Activated CD4-positive, CD25-positive, alpha-beta regulatory T cell treated with anti-CD3 and anti-CD28 coated beads, Interleukin-2, amount 50 U/mL, for 72 hours (primary cell): ENCODE measurements at regions not wholly inside any gene's neighbourhood (a gene's known extent, or its start where the extent isn't known, plus 50 kb on each side); places are given as distances from the start of the nearest gene placed in this dataset.
"Not testable (repeated sequence)": the region's sequence is repeated elsewhere in the genome, so short reads cannot be mapped to it uniquely, and the experiment has no call there.

Source experiments
- DNase-seq: peaks from one replicate; pipeline ENCODE4 v3.0.0; 2021

- DNase-seq, result no peak
These were observed 547.1 kb downstream of the RAB38 start for GRCh38 chr11:87628026-87628580.

DNA sequence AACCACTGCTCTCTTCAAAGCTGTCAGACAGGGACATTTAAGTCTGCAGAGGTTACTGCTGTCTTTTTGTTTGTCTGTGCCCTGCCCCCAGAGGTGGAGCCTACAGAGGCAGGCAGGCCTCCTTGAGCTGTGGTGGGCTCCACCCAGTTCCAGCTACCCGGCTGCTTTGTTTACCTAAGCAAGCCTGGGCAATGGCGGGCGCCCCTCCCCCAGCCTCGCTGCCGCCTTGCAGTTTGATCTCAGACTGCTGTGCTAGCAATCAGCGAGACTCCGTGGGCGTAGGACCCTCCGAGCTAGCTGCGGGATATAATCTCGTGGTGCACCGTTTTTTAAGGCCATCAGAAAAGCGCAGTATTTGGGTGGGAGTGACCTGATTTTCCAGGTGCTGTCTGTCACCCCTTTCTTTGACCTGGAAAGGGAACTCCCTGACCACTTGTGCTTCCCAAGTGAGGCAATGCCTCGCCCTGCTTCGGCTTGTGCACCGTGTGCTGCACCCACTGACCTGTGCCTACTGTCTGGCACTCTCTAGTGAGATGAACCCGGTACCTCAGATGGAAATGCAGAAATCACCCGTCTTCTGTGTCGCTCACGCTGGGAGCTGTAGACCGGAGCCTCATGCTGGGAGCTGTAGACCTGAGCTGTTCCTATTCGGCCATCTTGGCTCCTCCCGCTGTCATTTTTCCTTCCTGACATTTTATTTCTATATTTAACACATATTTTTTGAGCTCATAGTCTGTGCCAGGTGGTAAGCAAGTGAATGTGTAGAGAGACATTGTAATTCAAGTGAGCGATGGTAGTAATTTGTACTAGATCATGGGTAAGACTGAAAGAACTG lies 551.5 kb downstream of the RAB38 start:
- not testable (repeated sequence) for DNase-seq

DNA sequence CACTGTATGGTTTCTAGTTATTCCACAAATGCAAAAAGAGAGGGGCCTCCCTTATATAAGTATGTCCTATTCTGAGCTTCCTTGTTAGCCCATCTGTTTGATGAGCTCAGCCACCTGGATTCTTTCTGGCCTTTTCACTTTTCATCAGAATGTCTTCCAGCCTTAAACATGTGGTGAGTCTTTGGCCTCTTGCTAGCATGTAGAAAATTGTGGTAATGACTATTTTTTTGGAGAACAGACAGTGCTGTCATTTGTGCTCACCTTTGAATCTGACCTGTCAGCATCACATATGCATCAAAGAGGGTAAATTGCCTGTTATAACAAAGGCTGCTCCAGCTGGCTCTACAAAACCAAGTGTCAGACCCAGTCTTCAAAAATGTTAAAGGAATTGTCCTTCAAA lies 558.7 kb downstream of the RAB38 start:
- no peak for DNase-seq

- no peak for DNase-seq
These were observed 566.6 kb downstream of the TMEM135 start for GRCh38 chr11:87604350-87604749.

DNA sequence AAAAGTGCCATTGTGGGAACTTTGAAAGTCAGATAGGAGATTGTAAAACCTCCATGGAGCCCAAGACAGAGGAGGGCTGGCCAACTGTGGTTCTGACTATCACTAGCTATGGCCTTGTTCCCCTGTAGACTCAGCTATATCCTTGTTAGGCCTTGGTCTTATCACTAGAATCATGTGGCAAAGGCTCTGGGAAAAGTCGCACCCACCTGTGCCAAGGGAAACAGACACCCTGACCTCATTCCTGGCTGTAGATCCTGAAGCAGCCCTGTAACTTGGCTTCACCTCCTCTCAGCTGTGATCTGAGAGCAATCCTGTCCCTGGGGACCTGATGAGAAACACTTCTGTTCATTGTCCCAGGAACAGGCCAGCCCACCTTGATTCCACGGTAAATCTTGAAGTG lies 566.2 kb downstream of the TMEM135 start:
- no peak for DNase-seq

DNA sequence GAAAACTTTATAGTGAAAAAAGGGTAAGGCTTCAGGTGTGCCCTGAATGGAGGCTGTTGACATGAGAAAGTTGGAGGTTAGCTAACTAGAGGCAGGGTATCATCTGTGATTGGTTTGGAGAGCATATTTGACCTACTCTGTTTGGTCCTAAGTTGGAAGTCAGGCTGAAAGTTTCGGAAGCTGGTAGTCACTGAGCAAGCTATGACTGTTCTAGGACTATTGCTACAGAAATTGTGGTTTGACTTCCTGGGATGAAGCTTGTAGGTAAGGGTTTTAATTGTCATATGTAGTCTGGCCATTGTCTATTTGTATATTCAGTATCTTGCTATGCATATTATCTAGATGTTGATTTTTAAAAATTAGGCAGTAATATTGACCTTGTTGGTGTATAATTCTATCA lies 565.0 kb downstream of the TMEM135 start:
- no peak for DNase-seq

DNA sequence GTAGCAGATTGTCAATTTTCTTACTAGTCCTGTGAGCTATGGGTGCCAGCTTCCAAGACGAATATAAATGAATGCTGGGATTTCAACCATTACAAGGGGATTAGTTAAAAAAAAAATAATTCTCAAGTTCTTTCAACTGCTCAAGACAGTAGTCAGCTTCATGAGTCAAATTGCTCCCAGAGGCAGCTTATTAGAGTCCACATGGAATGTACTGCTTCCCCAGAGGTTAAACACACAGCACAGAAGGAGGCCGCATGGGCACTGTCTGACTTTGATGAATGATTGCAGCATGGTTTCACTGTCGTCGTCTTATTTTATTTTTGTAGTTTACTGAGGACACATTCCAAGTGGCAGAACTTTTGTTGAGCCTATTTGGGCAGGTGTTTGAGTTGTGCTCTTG lies 563.2 kb downstream of the TMEM135 start:
- DNase-seq, result no peak

DNA sequence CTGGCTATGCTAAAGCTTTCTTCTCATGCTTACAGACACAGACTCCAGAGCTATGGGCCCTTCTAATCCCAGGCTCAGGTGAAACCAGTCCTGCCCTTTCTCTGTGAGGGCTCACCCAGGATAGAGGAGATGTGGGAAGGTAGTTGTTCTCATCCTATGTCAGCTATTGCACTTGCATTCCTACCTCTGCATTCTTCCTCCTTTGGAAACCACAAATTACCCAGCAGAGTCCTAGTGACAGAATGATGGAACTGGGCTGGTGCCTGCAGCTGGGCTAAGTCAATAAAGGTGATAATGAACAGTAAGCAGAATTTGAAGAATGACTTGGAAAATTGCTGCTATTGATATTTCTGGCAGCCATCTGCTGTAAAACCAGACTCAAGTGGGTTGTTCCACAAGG lies 560.0 kb downstream of the TMEM135 start:
- no peak for DNase-seq

DNA sequence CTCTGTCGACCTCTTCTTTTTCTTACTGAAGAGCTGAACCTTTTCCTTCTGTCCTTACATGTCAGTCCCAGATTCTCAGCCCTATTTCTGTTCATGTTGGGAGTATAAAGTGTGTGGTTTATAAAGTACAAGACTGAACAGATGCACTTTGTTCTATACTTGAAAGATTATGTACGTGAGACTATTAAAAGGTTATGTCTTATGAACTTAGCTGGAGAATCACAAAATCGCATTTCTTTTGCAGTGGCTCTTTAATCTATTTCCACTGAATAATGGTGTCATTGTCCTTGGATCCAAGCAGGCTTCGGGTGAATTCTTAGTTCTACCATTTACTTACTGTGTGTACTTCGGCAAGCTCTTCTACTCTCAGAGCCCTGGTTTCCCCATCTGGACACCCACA lies 558.4 kb downstream of the TMEM135 start:
- DNase-seq, result no peak

- DNase-seq, result no peak
These were observed 551.3 kb downstream of the TMEM135 start for GRCh38 chr11:87589082-87589481.

- not testable (repeated sequence) for DNase-seq
These were observed 547.9 kb downstream of the TMEM135 start for GRCh38 chr11:87585613-87586012.

DNA sequence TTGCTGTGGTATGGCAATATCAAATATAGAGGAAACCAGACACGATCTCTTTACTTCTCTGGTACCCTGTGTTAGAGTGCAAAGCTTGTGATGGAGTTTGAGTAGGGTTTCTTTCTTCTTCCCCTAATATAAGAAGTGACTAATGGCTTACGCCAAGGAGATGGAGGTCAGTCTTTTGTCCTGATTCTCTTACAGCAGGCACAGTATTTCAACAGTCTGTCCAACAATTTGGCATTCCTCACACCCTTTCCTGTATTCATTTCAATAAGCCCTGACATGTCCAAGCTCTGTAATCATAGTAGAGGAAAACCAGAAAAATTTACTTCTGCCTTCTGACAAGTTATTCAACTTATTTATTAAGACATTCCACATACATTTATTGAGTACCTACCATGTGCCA lies 546.2 kb downstream of the TMEM135 start:
- DNase-seq, result no peak

GRCh38 chr11:87575088-87575487 lies 537.4 kb downstream of the TMEM135 start:
- no peak for DNase-seq

- DNase-seq, result no peak
These were observed 536.5 kb downstream of the TMEM135 start for GRCh38 chr11:87574193-87574592.

- no peak for DNase-seq
These were observed 536.0 kb downstream of the TMEM135 start for GRCh38 chr11:87573708-87574107.

GRCh38 chr11:87572881-87573280 lies 535.1 kb downstream of the TMEM135 start:
- DNase-seq, result no peak

DNA sequence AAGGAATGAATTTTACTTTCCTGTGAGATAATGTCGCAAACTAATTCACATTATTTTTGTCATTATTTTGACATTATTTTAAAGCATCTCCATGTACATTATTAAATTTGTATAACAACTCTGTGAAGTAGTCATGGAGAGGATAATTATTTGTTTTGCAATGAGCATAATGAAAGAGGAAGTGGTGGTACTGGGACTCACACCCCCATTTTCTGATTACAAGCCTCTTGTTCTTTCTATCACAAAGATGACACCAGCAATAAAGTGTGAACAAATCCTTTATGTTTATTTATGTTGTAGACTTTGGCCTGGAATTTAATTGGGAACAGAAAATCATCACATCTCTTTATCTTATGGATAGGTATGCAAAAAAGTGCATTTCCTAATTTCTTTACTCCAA lies 522.6 kb downstream of the TMEM135 start:
- DNase-seq, result no peak

DNA sequence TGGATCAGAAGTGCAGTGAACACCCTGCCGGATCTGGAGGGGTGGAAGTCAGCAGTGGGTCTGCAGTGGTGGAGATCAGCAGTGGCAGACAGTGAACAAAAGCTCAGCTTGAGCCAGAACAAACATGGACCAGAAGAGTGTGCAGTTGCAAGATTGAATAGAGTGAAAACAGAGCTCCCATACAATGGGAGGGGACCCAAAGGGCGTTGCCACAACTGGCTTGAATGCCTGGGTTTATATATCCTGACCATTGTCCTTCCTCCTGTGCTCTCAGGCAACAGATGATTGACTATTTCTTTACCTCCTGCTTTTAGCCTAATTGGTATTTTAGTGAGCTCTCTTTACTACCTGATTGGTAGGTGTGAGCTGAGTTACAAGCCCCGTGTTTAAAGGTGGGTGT lies 522.1 kb downstream of the TMEM135 start:
- not testable (repeated sequence) for DNase-seq

DNA sequence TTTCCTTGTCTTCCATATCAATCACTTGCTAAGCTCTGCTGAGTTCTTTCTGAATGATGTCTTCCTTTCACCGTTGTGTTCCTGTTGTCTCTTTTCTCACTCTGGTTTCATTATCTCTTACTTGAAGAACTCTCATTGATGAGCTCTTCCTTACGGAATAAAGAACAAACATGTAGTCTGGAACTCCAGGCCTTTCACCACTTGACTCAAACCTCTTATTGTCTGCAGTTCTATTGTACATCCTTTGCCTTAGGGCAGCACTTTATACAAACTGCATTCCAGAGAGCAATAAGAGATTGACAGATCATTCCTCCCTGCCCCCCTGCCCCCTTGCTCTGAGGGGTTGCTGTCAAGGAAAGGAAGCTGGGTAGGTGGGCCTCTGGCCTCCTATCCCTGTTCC lies 517.4 kb downstream of the TMEM135 start:
- no peak for DNase-seq

- DNase-seq, result no peak
These were observed 511.1 kb downstream of the TMEM135 start for GRCh38 chr11:87548797-87549196.

GRCh38 chr11:87545858-87546257 lies 508.1 kb downstream of the TMEM135 start:
- DNase-seq, result no peak

DNA sequence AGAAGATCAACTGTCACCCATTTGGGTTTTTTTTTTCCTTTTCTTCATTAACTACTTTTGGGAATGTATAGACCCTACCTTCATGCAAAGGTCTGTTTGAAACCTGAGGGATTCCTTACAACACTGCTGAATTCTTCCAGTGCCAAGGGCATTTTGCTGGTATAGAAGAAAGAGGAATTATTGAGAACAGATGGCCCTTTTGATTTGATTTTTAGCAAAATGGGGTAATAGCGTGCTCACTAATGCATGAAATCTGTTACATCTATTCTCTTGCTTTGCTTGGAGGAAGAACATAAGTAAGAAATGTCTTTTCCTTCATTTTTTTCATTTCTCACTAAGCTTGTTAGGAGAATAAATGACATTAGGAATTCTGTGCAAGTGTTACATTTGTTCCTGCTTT lies 501.9 kb downstream of the TMEM135 start:
- no peak for DNase-seq

DNA sequence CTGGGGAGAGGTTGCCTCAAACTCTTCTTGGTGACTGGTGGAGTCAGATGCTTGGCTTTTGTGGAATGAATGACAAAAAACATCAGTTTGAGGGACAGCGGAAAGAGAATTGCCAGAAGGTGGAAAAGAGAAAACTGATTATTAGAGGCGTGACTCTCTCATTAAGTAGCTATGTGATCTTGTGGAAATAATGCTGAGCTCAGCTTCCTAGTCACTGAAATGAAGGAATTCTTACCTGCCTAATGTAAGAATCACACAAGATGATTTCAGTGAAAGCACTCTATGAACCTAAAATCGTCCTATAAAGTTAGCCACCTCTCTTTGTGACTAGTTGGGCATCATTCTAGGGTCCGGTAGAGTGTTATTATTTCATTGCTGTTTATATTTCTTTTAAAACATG lies 498.8 kb downstream of the TMEM135 start:
- DNase-seq, result no peak

GRCh38 chr11:87536016-87536415 lies 498.3 kb downstream of the TMEM135 start:
- no peak for DNase-seq

DNA sequence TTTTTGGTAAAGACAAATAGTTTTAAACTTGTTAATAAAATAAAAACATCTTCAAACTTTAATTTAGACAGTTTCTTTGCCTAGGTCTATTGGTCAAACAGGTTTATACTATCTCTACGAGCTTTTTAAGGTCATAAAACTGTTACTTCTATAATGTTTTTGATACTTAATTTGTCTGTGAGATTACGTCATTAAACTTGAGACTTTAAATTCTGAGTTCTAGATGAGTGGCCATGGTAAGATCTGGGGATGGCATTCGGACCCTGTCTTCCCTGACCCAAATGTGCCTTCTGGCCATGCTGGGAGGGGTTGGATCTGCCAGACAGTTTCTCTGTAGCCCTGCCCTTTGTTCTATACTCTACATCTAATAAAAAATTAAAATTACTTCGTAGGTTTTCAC lies 497.8 kb downstream of the TMEM135 start:
- DNase-seq, result no peak
